WTC11 (cell line): ENCODE measurements at regions not wholly inside any gene's neighbourhood (a gene's known extent, or its start where the extent isn't known, plus 50 kb on each side); places are given as distances from the start of the nearest gene placed in this dataset.

Experiments used
- ATAC-seq: fragments of 200-7000 bp; cut with Tn5 transposase; 2 replicates; pipeline ENCODE4 v1.10.0; 2021; ENCODE audit warnings: mild to moderate bottlenecking, moderate library complexity
- CTCF ChIA-PET: fragments of 300-600 bp; sonication (Branson Sonifier 250); formaldehyde crosslinking; loops from one replicate; lab custom pipeline; 2021; ENCODE audit warnings: antibody characterized with exemption; lab: Charles Lee
- POLR2A ChIA-PET: fragments of 350-600 bp; sonication (Branson Sonifier 250); formaldehyde crosslinking; loops from one replicate; lab custom pipeline; 2021; ENCODE audit warnings: antibody characterized with exemption; lab: Charles Lee
- DNase-seq: peaks from one replicate; pipeline ENCODE4 v3.0.0; 2021; ENCODE audit warnings: low spot score
- H3K27ac Mint-ChIP-seq: 2 replicates; pipeline ENCODE4 v1.8.0; 2021; ENCODE audit warnings: mixed read lengths
- H3K27me3 Mint-ChIP-seq: 2 replicates; pipeline ENCODE4 v1.8.0; 2021; ENCODE audit warnings: low read depth, mild to moderate bottlenecking, moderate library complexity, mixed read lengths
- H3K36me3 Mint-ChIP-seq: 2 replicates; pipeline ENCODE4 v1.8.0; 2021; ENCODE audit warnings: mixed read lengths
- H3K4me1 Mint-ChIP-seq: 2 replicates; pipeline ENCODE4 v1.8.0; 2022; ENCODE audit warnings: mixed read lengths
- H3K4me3 Mint-ChIP-seq: 2 replicates; pipeline ENCODE4 v1.8.0; 2021; ENCODE audit warnings: mild to moderate bottlenecking, moderate library complexity, mixed read lengths
- H3K9me3 Mint-ChIP-seq: 2 replicates; pipeline ENCODE4 v1.8.0; 2021; ENCODE audit warnings: mixed read lengths
- CBFB ChIP-seq: sonication (generic); formaldehyde crosslinking; IDR thresholded peaks from 2 replicates; pipeline ENCODE4 v1.8.1; 2022; ENCODE audit warnings: mild to moderate bottlenecking, low read depth, missing genetic modification reagents
- CREM ChIP-seq: sonication (generic); formaldehyde crosslinking; IDR thresholded peaks from 2 replicates; pipeline ENCODE4 v1.8.1; 2022; ENCODE audit warnings: mild to moderate bottlenecking, missing genetic modification reagents, moderate library complexity
- JAZF1 ChIP-seq: fragments of 250-450 bp; sonication (Bioruptor Pico); IDR thresholded peaks from 2 replicates; pipeline ENCODE4 v1.9.0; 2021; ENCODE audit warnings: moderate library complexity, mild to moderate bottlenecking, inconsistent platforms
- SP1 ChIP-seq: sonication (generic); formaldehyde crosslinking; conservative IDR thresholded peaks from 2 replicates; pipeline ENCODE4 v1.8.1; 2022; ENCODE audit warnings: missing genetic modification reagents
- ZNF232 ChIP-seq: sonication (generic); formaldehyde crosslinking; IDR thresholded peaks from 2 replicates; pipeline ENCODE4 v1.8.0; 2022; ENCODE audit warnings: mild to moderate bottlenecking, missing genetic modification reagents
- ZNF416 ChIP-seq: fragments of 250-450 bp; sonication (Bioruptor Pico); IDR thresholded peaks from 2 replicates; pipeline ENCODE4 v1.9.0; 2021; ENCODE audit warnings: mild to moderate bottlenecking, inconsistent platforms
- ZNF423 ChIP-seq: fragments of 250-450 bp; sonication (Bioruptor Pico); IDR thresholded peaks from 2 replicates; pipeline ENCODE4 v2.1.2; 2022; ENCODE audit warnings: mild to moderate bottlenecking, moderate library complexity
- TF ChIP-seq, protein P1 (sequence below): sonication (generic); formaldehyde crosslinking; conservative IDR thresholded peaks from 2 replicates; pipeline ENCODE4 v1.8.1; 2022; ENCODE audit warnings: mild to moderate bottlenecking, missing genetic modification reagents
- TF ChIP-seq, protein P2 (sequence below): sonication (generic); formaldehyde crosslinking; IDR thresholded peaks from 2 replicates; pipeline ENCODE4 v1.8.1; 2023; ENCODE audit warnings: mild to moderate bottlenecking, missing genetic modification reagents
- TF ChIP-seq, protein P3 (sequence below): fragments of 250-450 bp; sonication (Bioruptor Pico); IDR thresholded peaks from 2 replicates; pipeline ENCODE4 v2.1.2; 2022; ENCODE audit warnings: mild to moderate bottlenecking, moderate library complexity
- TF ChIP-seq, protein P4 (sequence below): sonication (generic); formaldehyde crosslinking; IDR thresholded peaks from 2 replicates; pipeline ENCODE4 v1.8.1; 2023; ENCODE audit warnings: mild to moderate bottlenecking, missing genetic modification reagents, moderate library complexity
- TF ChIP-seq, protein P5 (sequence below): sonication (generic); formaldehyde crosslinking; IDR thresholded peaks from 2 replicates; pipeline ENCODE4 v1.8.1; 2023; ENCODE audit warnings: mild to moderate bottlenecking, missing genetic modification reagents, borderline replicate concordance
- TF ChIP-seq, protein P6 (sequence below): fragments of 250-450 bp; sonication (Bioruptor Pico); IDR thresholded peaks from 2 replicates; pipeline ENCODE4 v1.9.0; 2021; ENCODE audit warnings: mild to moderate bottlenecking
- TF ChIP-seq, protein P7 (sequence below): sonication (generic); formaldehyde crosslinking; IDR thresholded peaks from 2 replicates; pipeline ENCODE4 v1.8.0; 2023; ENCODE audit warnings: mild to moderate bottlenecking, missing genetic modification reagents
- TF ChIP-seq, protein P8 (sequence below): sonication (generic); formaldehyde crosslinking; IDR thresholded peaks from 2 replicates; pipeline ENCODE4 v1.8.0; 2023; ENCODE audit warnings: missing genetic modification reagents

DNA sequence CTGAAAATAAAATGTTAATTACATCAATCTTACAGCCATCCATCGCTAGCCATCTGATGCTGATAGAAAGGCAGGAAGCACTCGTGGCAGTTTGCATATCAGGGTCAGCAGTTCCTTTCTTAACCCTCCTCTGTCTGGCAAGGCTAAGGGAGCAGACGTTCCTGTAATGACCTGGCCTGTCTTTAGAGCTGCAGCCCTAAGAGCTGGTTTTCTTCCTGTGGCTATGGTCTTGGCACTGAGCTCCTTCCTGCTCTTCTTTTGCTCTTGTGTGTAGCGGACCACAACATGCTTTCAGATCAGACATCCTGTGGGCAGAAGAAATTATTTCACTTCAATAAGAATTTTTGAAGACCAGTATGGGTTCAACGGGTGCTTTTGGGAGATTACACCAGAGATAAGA is 170.4 kb downstream of the DAD1 start:
- no peaks in the 10 kb centered on the region for H3K27me3 Mint-ChIP-seq
- no peak for DNase-seq
- peaks cover 18% of the 10 kb centered on the region for H3K4me1 Mint-ChIP-seq
- no peak overlapping the region for H3K4me3 Mint-ChIP-seq
- CTCF ChIA-PET, result interaction anchor here (0.6 to 0.8 kb wide), 2 partner anchors 141 to 152 kb away, joined by 3 read pairs; no protein-coding TSS in a partner anchor
- TF ChIP-seq ZNF232 (CRISPR knock-in tag) (no peak), JAZF1 (CRISPR knock-in tag) (no peak)
- TF ChIP-seq, protein P1, sequence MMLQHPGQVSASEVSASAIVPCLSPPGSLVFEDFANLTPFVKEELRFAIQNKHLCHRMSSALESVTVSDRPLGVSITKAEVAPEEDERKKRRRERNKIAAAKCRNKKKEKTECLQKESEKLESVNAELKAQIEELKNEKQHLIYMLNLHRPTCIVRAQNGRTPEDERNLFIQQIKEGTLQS (CRISPR knock-in tag), result no peak
- H3K36me3 Mint-ChIP-seq, result no peaks in the 10 kb centered on the region
- H3K9me3 Mint-ChIP-seq, result peaks cover 4% of the 10 kb centered on the region
- POLR2A ChIA-PET, result no interaction called here
- ATAC-seq, result no peak
- no peak overlapping the region for H3K27ac Mint-ChIP-seq

DNA sequence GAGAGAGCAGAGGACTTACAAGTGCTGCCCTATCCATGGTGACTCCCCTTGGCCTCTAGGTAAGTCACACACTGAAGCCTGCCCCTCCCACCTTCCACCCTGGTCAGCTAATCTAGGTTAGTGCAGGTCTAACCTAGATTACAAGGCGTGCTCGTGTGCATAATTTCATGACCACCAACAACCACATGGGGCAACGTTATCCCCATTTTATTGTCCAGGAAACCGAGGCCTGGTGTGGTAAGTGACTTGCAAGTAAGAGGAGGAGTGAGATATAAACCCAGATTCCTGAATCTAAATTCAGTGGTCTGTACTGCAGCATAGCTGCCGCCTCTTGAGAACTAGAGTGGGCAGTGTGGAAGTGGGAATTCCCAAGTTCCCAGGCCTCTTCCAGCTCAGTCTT is 171.1 kb downstream of the DAD1 start:
- Mint-ChIP-seq H3K27ac (no peak overlapping the region), H3K9me3 (peaks cover 4% of the 10 kb centered on the region), H3K27me3 (no peaks in the 10 kb centered on the region), H3K36me3 (no peaks in the 10 kb centered on the region), H3K4me3 (no peak overlapping the region), H3K4me1 (peaks cover 25% of the 10 kb centered on the region)
- ATAC-seq (no peak), DNase-seq (no peak)
- TF ChIP-seq, protein P2, sequence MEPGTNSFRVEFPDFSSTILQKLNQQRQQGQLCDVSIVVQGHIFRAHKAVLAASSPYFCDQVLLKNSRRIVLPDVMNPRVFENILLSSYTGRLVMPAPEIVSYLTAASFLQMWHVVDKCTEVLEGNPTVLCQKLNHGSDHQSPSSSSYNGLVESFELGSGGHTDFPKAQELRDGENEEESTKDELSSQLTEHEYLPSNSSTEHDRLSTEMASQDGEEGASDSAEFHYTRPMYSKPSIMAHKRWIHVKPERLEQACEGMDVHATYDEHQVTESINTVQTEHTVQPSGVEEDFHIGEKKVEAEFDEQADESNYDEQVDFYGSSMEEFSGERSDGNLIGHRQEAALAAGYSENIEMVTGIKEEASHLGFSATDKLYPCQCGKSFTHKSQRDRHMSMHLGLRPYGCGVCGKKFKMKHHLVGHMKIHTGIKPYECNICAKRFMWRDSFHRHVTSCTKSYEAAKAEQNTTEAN (CRISPR knock-in tag), result no peak
- TF ChIP-seq CBFB (CRISPR knock-in tag), result no peak
- no peak for TF ChIP-seq CREM (CRISPR knock-in tag)
- no peak for TF ChIP-seq ZNF423 (CRISPR knock-in tag)
- TF ChIP-seq ZNF416, result no peak
- TF ChIP-seq SP1 (CRISPR knock-in tag), result no peak
- POLR2A ChIA-PET, result no interaction called here
- CTCF ChIA-PET, result interaction anchor here (0.6 kb wide), 1 partner anchor 43 kb away, joined by 3 read pairs; no protein-coding TSS in a partner anchor

DNA sequence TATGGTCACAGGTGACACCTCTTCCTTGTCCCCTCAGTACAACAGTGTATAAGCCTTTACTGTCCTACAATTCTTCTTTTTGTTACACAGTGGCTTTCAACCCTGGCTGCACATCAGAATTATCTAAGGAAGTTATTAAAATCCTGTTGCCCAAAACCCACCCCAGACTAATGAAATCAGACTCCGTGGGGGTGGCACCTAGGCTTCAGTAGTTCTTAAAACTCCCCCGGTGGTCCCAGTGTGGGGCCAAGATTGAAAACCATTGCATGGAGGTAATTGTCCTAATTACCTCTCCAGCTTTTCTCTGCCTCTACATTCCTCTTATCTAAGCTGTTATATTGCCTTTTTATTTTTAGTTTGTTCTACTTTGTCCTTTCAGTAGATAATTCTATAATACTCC is 172.8 kb downstream of the DAD1 start:
- Mint-ChIP-seq H3K4me3 (no peak overlapping the region), H3K9me3 (peaks cover 4% of the 10 kb centered on the region), H3K27ac (no peak overlapping the region), H3K36me3 (no peaks in the 10 kb centered on the region), H3K27me3 (no peaks in the 10 kb centered on the region), H3K4me1 (peaks cover 26% of the 10 kb centered on the region)
- DNase-seq, result no peak
- POLR2A ChIA-PET, result no interaction called here
- no peak for ATAC-seq
- CTCF ChIA-PET, result interaction anchor here (1.0 kb wide), 1 partner anchor 24 kb away, joined by 3 read pairs; no protein-coding TSS in a partner anchor
- TF ChIP-seq, protein P3, sequence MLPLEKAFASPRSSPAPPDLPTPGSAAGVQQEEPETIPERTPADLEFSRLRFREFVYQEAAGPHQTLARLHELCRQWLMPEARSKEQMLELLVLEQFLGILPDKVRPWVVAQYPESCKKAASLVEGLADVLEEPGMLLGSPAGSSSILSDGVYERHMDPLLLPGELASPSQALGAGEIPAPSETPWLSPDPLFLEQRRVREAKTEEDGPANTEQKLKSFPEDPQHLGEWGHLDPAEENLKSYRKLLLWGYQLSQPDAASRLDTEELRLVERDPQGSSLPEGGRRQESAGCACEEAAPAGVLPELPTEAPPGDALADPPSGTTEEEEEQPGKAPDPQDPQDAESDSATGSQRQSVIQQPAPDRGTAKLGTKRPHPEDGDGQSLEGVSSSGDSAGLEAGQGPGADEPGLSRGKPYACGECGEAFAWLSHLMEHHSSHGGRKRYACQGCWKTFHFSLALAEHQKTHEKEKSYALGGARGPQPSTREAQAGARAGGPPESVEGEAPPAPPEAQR (CRISPR knock-in tag), result no peak
- TF ChIP-seq, protein P4, sequence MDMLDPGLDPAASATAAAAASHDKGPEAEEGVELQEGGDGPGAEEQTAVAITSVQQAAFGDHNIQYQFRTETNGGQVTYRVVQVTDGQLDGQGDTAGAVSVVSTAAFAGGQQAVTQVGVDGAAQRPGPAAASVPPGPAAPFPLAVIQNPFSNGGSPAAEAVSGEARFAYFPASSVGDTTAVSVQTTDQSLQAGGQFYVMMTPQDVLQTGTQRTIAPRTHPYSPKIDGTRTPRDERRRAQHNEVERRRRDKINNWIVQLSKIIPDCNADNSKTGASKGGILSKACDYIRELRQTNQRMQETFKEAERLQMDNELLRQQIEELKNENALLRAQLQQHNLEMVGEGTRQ (CRISPR knock-in tag), result no peak
- TF ChIP-seq, protein P5, sequence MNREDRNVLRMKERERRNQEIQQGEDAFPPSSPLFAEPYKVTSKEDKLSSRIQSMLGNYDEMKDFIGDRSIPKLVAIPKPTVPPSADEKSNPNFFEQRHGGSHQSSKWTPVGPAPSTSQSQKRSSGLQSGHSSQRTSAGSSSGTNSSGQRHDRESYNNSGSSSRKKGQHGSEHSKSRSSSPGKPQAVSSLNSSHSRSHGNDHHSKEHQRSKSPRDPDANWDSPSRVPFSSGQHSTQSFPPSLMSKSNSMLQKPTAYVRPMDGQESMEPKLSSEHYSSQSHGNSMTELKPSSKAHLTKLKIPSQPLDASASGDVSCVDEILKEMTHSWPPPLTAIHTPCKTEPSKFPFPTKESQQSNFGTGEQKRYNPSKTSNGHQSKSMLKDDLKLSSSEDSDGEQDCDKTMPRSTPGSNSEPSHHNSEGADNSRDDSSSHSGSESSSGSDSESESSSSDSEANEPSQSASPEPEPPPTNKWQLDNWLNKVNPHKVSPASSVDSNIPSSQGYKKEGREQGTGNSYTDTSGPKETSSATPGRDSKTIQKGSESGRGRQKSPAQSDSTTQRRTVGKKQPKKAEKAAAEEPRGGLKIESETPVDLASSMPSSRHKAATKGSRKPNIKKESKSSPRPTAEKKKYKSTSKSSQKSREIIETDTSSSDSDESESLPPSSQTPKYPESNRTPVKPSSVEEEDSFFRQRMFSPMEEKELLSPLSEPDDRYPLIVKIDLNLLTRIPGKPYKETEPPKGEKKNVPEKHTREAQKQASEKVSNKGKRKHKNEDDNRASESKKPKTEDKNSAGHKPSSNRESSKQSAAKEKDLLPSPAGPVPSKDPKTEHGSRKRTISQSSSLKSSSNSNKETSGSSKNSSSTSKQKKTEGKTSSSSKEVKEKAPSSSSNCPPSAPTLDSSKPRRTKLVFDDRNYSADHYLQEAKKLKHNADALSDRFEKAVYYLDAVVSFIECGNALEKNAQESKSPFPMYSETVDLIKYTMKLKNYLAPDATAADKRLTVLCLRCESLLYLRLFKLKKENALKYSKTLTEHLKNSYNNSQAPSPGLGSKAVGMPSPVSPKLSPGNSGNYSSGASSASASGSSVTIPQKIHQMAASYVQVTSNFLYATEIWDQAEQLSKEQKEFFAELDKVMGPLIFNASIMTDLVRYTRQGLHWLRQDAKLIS (CRISPR knock-in tag), result no peak
- TF ChIP-seq, protein P6, sequence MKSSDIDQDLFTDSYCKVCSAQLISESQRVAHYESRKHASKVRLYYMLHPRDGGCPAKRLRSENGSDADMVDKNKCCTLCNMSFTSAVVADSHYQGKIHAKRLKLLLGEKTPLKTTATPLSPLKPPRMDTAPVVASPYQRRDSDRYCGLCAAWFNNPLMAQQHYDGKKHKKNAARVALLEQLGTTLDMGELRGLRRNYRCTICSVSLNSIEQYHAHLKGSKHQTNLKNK (CRISPR knock-in tag), result no peak
- TF ChIP-seq, protein P7, sequence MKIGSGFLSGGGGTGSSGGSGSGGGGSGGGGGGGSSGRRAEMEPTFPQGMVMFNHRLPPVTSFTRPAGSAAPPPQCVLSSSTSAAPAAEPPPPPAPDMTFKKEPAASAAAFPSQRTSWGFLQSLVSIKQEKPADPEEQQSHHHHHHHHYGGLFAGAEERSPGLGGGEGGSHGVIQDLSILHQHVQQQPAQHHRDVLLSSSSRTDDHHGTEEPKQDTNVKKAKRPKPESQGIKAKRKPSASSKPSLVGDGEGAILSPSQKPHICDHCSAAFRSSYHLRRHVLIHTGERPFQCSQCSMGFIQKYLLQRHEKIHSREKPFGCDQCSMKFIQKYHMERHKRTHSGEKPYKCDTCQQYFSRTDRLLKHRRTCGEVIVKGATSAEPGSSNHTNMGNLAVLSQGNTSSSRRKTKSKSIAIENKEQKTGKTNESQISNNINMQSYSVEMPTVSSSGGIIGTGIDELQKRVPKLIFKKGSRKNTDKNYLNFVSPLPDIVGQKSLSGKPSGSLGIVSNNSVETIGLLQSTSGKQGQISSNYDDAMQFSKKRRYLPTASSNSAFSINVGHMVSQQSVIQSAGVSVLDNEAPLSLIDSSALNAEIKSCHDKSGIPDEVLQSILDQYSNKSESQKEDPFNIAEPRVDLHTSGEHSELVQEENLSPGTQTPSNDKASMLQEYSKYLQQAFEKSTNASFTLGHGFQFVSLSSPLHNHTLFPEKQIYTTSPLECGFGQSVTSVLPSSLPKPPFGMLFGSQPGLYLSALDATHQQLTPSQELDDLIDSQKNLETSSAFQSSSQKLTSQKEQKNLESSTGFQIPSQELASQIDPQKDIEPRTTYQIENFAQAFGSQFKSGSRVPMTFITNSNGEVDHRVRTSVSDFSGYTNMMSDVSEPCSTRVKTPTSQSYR (CRISPR knock-in tag), result no peak
- TF ChIP-seq, protein P8, sequence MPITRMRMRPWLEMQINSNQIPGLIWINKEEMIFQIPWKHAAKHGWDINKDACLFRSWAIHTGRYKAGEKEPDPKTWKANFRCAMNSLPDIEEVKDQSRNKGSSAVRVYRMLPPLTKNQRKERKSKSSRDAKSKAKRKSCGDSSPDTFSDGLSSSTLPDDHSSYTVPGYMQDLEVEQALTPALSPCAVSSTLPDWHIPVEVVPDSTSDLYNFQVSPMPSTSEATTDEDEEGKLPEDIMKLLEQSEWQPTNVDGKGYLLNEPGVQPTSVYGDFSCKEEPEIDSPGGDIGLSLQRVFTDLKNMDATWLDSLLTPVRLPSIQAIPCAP (CRISPR knock-in tag), result no peak
- TF ChIP-seq, all 79 proteins: peak for 0
